Fibroblast of pulmonary artery (primary cell): ENCODE measurements at regions not wholly inside any gene's neighbourhood (a gene's known extent, or its start where the extent isn't known, plus 50 kb on each side); places are given as distances from the start of the nearest gene placed in this dataset.
A peak's percentile ranks its signal among the peaks of the same experiment; 100 is the strongest.

Experiments
- DNase-seq: peaks from one replicate; pipeline ENCODE4 v3.0.0-alpha.2; 2010; ENCODE audit warnings: low read depth
- H3K4me3 ChIP-seq: replicated peaks from 2 replicates; pipeline ENCODE4 v1.5.1; 2011; ENCODE audit warnings: low read depth, mild to moderate bottlenecking, control low read depth, low read length, moderate library complexity
- TF ChIP-seq, protein P1 (sequence below): IDR thresholded peaks from 2 replicates; pipeline ENCODE4 v1.5.1; 2011; ENCODE audit warnings: mild to moderate bottlenecking, control low read depth, low read length, inconsistent platforms; ENCODE audit errors: missing control alignments

- TF ChIP-seq, protein P1, sequence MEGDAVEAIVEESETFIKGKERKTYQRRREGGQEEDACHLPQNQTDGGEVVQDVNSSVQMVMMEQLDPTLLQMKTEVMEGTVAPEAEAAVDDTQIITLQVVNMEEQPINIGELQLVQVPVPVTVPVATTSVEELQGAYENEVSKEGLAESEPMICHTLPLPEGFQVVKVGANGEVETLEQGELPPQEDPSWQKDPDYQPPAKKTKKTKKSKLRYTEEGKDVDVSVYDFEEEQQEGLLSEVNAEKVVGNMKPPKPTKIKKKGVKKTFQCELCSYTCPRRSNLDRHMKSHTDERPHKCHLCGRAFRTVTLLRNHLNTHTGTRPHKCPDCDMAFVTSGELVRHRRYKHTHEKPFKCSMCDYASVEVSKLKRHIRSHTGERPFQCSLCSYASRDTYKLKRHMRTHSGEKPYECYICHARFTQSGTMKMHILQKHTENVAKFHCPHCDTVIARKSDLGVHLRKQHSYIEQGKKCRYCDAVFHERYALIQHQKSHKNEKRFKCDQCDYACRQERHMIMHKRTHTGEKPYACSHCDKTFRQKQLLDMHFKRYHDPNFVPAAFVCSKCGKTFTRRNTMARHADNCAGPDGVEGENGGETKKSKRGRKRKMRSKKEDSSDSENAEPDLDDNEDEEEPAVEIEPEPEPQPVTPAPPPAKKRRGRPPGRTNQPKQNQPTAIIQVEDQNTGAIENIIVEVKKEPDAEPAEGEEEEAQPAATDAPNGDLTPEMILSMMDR, result peak; percentile 58
- no peak overlapping the region for H3K4me3 ChIP-seq
- DNase-seq, result peak; percentile 30
These were observed 352.0 kb upstream of the C1orf87 start for GRCh38 chr1:60425528-60425927.

DNA sequence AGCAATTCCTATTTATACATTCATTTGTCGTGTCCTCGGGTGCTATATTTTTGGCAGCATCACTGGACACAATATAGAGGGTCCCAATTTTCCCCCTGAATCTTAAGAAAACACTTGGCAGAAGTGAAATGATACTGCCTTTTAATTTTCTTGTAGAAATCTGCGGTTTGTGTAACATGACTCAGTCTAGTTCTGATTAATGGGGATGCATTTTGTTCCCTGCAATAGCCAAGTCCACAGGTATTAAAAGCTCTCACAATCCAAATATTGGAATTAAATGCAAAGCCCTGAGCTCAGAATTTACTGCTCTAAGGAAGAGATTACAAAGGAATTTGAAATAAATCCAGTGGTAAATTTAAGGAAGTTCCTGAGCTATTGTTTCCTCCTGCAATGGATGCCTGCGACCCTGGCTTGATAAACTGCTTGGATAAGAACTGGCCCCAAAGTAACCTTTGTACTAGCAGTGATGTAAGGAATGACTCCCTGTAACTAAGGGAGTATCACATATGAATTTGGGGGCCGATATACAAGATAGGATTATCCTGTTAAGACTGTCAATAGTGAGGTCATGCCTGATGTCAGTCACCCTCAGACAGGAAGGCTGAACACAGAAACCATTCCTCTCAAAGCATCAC, 349.7 kb upstream of the C1orf87 start:
- TF ChIP-seq, protein P1, result no peak
- DNase-seq, result peak; percentile 53
- no peak overlapping the region for H3K4me3 ChIP-seq

GRCh38 chr1:60421965-60422364, 348.4 kb upstream of the C1orf87 start:
- no peak for DNase-seq
- H3K4me3 ChIP-seq, result no peak overlapping the region
- TF ChIP-seq, protein P1, result no peak

DNA sequence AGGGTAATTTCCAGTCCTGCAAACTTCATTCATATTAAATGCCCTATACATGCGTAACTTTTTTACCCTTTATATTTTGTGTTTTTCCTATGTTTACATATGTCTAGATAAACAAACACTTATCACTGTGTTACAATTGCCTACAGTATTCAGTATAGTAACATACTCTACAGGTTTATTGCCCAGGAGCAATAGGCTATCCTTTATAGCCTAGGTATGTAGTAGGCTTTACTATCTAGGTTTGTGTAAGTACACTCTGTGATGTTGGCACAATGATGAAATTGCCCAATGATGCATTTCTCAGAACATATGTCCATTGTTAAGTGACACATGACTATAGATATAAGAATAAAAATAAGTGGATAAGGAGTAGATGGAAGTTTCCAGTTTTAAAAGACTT, 345.5 kb upstream of the C1orf87 start:
- DNase-seq, result peak; percentile 16
- TF ChIP-seq, protein P1, result no peak
- H3K4me3 ChIP-seq, result no peak overlapping the region

DNA sequence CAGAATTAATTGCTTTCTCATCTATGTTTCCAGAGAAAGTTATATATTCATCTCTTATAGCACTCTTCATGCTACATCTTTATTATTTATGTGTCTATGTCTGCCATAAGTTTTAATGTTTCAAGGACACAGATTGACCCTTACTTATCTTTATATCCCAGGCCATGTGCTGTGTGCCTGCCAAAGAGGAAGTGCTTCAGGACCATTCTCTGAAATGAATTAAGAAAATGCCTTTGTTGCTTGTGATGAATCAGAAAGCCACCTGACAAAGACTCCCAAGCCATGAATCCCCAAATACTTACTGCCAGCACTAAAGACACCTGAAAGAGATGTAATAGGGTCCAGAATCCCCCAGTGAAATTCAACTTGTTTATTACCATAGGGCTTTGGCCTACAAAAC, 342.1 kb upstream of the C1orf87 start:
- DNase-seq, result no peak
- TF ChIP-seq, protein P1, result no peak
- no peak overlapping the region for H3K4me3 ChIP-seq

- TF ChIP-seq, protein P1, result no peak
- no peak for DNase-seq
- H3K4me3 ChIP-seq, result no peak overlapping the region
These were observed 339.5 kb upstream of the C1orf87 start for GRCh38 chr1:60413091-60413490.

DNA sequence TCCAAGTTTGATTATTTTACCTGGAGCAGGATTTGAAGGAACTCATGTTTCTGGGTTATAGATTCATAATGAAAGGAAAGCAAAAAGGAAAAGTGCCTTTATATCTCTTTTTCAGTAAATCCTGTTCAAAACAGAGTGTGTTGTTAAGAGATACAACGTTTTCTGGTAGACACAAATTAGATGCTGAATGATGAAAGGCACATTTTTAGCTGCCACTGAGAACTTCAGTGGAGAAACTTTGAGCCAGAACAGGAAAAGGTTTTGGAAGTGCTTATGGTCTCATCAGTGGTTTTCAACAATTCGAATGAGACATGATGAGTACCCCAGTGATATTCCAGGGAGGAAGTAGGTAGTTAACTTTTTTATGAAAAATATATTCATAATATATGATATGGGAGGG, 338.0 kb upstream of the C1orf87 start:
- TF ChIP-seq, protein P1, result no peak
- H3K4me3 ChIP-seq, result no peak overlapping the region
- no peak for DNase-seq
